H1 (cell line): ENCODE measurements at regions not wholly inside any gene's neighbourhood (a gene's known extent, or its start where the extent isn't known, plus 50 kb on each side); places are given as distances from the start of the nearest gene placed in this dataset.
A peak's percentile ranks its signal among the peaks of the same experiment; 100 is the strongest.

Source experiments
- CTCF ChIA-PET: fragments of 300-600 bp; sonication (Branson Sonifier 250); formaldehyde crosslinking; loops from one replicate; lab custom pipeline; 2021; ENCODE audit not compliant: partially characterized antibody; lab: Charles Lee
- POLR2A ChIA-PET: fragments of 300-600 bp; sonication (Branson Sonifier 250); formaldehyde crosslinking; loops from one replicate; lab custom pipeline; 2021; ENCODE audit warnings: inconsistent platforms; ENCODE audit not compliant: partially characterized antibody; lab: Charles Lee
- DNase-seq, 2 experiments: peaks; one replicate each; pipeline versions ENCODE4 v3.0.0 to v3.0.0-alpha.2; 2010 to 2022; ENCODE audit warnings: low spot score in 2 of 2, low read depth in 1 of 2, mixed read lengths in 1 of 2
- FAIRE-seq: peaks from 2 replicates; lab custom pipeline; 2011; peaks lifted over from hg19 to GRCh38; lab: Jason Lieb, UNC
- H2AFZ ChIP-seq: 2 replicates; pipeline ENCODE4 v1.8.1; 2012; ENCODE audit warnings: low read length, inconsistent platforms
- H2AK5ac ChIP-seq: 2 replicates; pipeline ENCODE4 v1.6.1; 2013; ENCODE audit warnings: low read depth, low read length
- H2BK120ac ChIP-seq: replicated peaks from 2 replicates; pipeline ENCODE3; 2013; ENCODE audit warnings: low read depth, low read length, inconsistent platforms
- H2BK12ac ChIP-seq: 2 replicates; pipeline ENCODE4 v1.6.1; 2013; ENCODE audit warnings: low read depth, low read length
- H2BK15ac ChIP-seq: 2 replicates; pipeline ENCODE4 v1.6.1; 2013; ENCODE audit warnings: low read length
- H2BK20ac ChIP-seq: 2 replicates; pipeline ENCODE4 v1.6.1; 2013; ENCODE audit warnings: low read length
- H2BK5ac ChIP-seq: 2 replicates; pipeline ENCODE4 v1.6.1; 2013; ENCODE audit warnings: low read depth, low read length
- H3K14ac ChIP-seq: 2 replicates; pipeline ENCODE4 v1.6.1; 2013; ENCODE audit warnings: inconsistent platforms; ENCODE audit not compliant: insufficient read length
- H3K18ac ChIP-seq: 2 replicates; pipeline ENCODE4 v1.6.1; 2013; ENCODE audit warnings: low read length; ENCODE audit errors: extremely low read depth
- H3K23ac ChIP-seq: 2 replicates; pipeline ENCODE4 v1.6.1; 2013; ENCODE audit warnings: inconsistent platforms; ENCODE audit not compliant: insufficient read length
- H3K23me2 ChIP-seq: 2 replicates; pipeline ENCODE4 v1.6.1; 2013; ENCODE audit warnings: low read depth, low read length
- H3K27ac ChIP-seq: 2 replicates; pipeline ENCODE4 v1.6.1; 2011; ENCODE audit warnings: low read depth, low read length, inconsistent platforms
- H3K27me3 ChIP-seq, 4 experiments: replicated peaks in 1 of 4; 1 replicate in 1 of 4; 2 replicates in 3 of 4; pipeline versions ENCODE4 v1.6.1 to v1.8.1; 2011 to 2013; ENCODE audit warnings: low read length in 3 of 4, mild to moderate bottlenecking in 3 of 4, inconsistent platforms in 2 of 4, mixed read lengths in 2 of 4, moderate library complexity in 1 of 4; ENCODE audit not compliant: control insufficient read depth in 3 of 4, insufficient read depth in 3 of 4; ENCODE audit errors: extremely low read depth in 1 of 4
- H3K36me3 ChIP-seq, 4 experiments: 2 replicates each; pipeline versions ENCODE4 v1.6.1 to v1.8.1; 2011 to 2013; ENCODE audit warnings: mild to moderate bottlenecking in 4 of 4, low read length in 3 of 4, moderate library complexity in 2 of 4, control low read depth in 1 of 4, inconsistent platforms in 1 of 4; ENCODE audit not compliant: insufficient read depth in 4 of 4, control insufficient read depth in 2 of 4
- H3K4ac ChIP-seq: replicated peaks from 2 replicates; pipeline ENCODE3; 2013; ENCODE audit warnings: low read length, low read depth, mixed read lengths, inconsistent platforms; ENCODE audit not compliant: insufficient read length
- H3K4me1 ChIP-seq, 4 experiments: replicated peaks in 1 of 4; 1 replicate in 1 of 4; 2 replicates in 3 of 4; pipeline versions ENCODE4 v1.6.1 to v1.8.1; 2011 to 2013; ENCODE audit warnings: low read length in 3 of 4, inconsistent platforms in 2 of 4, mixed read lengths in 1 of 4; ENCODE audit not compliant: insufficient read depth in 4 of 4, control insufficient read depth in 3 of 4
- H3K4me2 ChIP-seq, 2 experiments: 2 replicates each; pipeline versions ENCODE4 v1.6.1 to v1.8.1; 2011 to 2013; ENCODE audit warnings: low read depth in 2 of 2, low read length in 2 of 2, control low read depth in 1 of 2, inconsistent platforms in 1 of 2, mild to moderate bottlenecking in 1 of 2; ENCODE audit not compliant: insufficient read depth in 1 of 2
- H3K4me3 ChIP-seq, 4 experiments: fragments of 200-600, 300-600 bp in 1 of 4; sonication (generic), shearing (Covaris generic), sonication (Bioruptor Twin) in 1 of 4; 2 replicates each; pipeline versions ENCODE4 v1.5.1 to v1.8.1; 2011 to 2016; ENCODE audit warnings: low read length in 4 of 4, low read depth in 3 of 4, control low read depth in 2 of 4, inconsistent platforms in 2 of 4, mild to moderate bottlenecking in 2 of 4, mixed read lengths in 1 of 4, moderate library complexity in 1 of 4; ENCODE audit not compliant: insufficient read depth in 2 of 4; ENCODE audit errors: extremely low read depth in 1 of 4
- H3K56ac ChIP-seq: replicated peaks from 2 replicates; pipeline ENCODE3; 2013; ENCODE audit warnings: low read depth, mild to moderate bottlenecking, mixed read lengths, low read length, inconsistent platforms; ENCODE audit not compliant: insufficient read length
- H3K79me1 ChIP-seq: 2 replicates; pipeline ENCODE4 v1.6.1; 2013; ENCODE audit warnings: low read depth, low read length, control low read depth
- H3K79me2 ChIP-seq, 2 experiments: 2 replicates each; pipeline versions ENCODE4 v1.6.1 to v1.8.1; 2012 to 2013; ENCODE audit warnings: low read length in 2 of 2, mild to moderate bottlenecking in 2 of 2, inconsistent platforms in 1 of 2; ENCODE audit not compliant: insufficient read depth in 2 of 2, control insufficient read depth in 1 of 2
- H3K9ac ChIP-seq, 4 experiments: replicated peaks in 1 of 4; 1 replicate in 1 of 4; 2 replicates in 3 of 4; pipeline versions ENCODE4 v1.6.1 to v1.8.1; 2011 to 2013; ENCODE audit warnings: low read depth in 3 of 4, low read length in 3 of 4, control low read depth in 2 of 4, mild to moderate bottlenecking in 2 of 4, moderate library complexity in 2 of 4, inconsistent platforms in 1 of 4; ENCODE audit errors: extremely low read depth in 1 of 4
- H3K9me3 ChIP-seq, 2 experiments: 2 replicates each; pipeline versions ENCODE4 v1.6.1 to v1.8.1; 2012 to 2013; ENCODE audit warnings: mild to moderate bottlenecking in 2 of 2, moderate library complexity in 2 of 2, control low read depth in 1 of 2, inconsistent platforms in 1 of 2, low read depth in 1 of 2, low read length in 1 of 2, mixed read lengths in 1 of 2; ENCODE audit not compliant: insufficient read depth in 2 of 2
- H4K20me1 ChIP-seq, 2 experiments: replicated peaks in 1 of 2; 2 replicates each; pipeline versions ENCODE3 to v1.8.1; 2011 to 2013; ENCODE audit warnings: inconsistent platforms in 2 of 2, low read length in 2 of 2, mild to moderate bottlenecking in 1 of 2; ENCODE audit not compliant: insufficient read depth in 2 of 2, control insufficient read depth in 1 of 2
- H4K5ac ChIP-seq: 2 replicates; pipeline ENCODE4 v1.6.1; 2013; ENCODE audit warnings: low read length, low read depth, mixed read lengths, inconsistent platforms; ENCODE audit not compliant: insufficient read length
- H4K8ac ChIP-seq: 2 replicates; pipeline ENCODE4 v1.8.0; 2013; ENCODE audit warnings: mild to moderate bottlenecking, moderate library complexity, low read length, inconsistent platforms; ENCODE audit not compliant: insufficient read depth; ENCODE audit errors: extremely low read depth
- H4K91ac ChIP-seq: replicated peaks from 2 replicates; pipeline ENCODE3; 2013; ENCODE audit warnings: low read length, mixed read lengths, inconsistent platforms; ENCODE audit not compliant: insufficient read length
- CTBP2 ChIP-seq: IDR thresholded peaks from 2 replicates; pipeline ENCODE4 v1.7.0; 2011; ENCODE audit warnings: borderline replicate concordance, mild to moderate bottlenecking, moderate library complexity, mixed read lengths, low read length; ENCODE audit not compliant: insufficient read depth, insufficient read length
- JUND ChIP-seq: IDR thresholded peaks from 2 replicates; pipeline ENCODE4 v1.6.1; 2011; ENCODE audit warnings: mild to moderate bottlenecking, improper control_type of control experiment, low read length
- KDM4A ChIP-seq: IDR thresholded peaks from one replicate; pipeline ENCODE4 v1.7.1; 2012; ENCODE audit warnings: low read depth, mild to moderate bottlenecking, moderate library complexity, low read length, inconsistent platforms; ENCODE audit not compliant: severe bottlenecking
- RAD21 ChIP-seq, 2 experiments: IDR thresholded peaks in 1 of 2; conservative IDR thresholded peaks in 1 of 2; 2 replicates each; pipeline ENCODE4 v1.6.1; 2011; ENCODE audit warnings: low read depth in 2 of 2, low read length in 2 of 2, improper control_type of control experiment in 1 of 2, inconsistent platforms in 1 of 2, mild to moderate bottlenecking in 1 of 2, moderate library complexity in 1 of 2
- WGBS, 2 experiments: shearing (Covaris generic) in 1 of 2; methylation state at CpG; one replicate each; pipeline versions ENCODE4 v1.1.6 to v1.1.7; 2013 to 2015; ENCODE audit warnings: low lambda C conversion rate in 2 of 2, mixed read lengths in 2 of 2, inconsistent platforms in 1 of 2, low coverage in 1 of 2, missing lambda C conversion rate in 1 of 2; ENCODE audit not compliant: insufficient replicate concordance in 2 of 2, insufficient coverage in 1 of 2, insufficient read length in 1 of 2; ENCODE audit errors: extremely low coverage in 1 of 2, missing lambda C conversion rate in 1 of 2; 5-methylcytosine and 5-hydroxymethylcytosine counted together
- TF ChIP-seq, protein P1 (sequence below), 3 experiments: IDR thresholded peaks; 1 replicate in 2 of 3; 2 replicates in 1 of 3; pipeline versions ENCODE4 v1.5.1 to v1.6.1; 2011; ENCODE audit warnings: low read length in 3 of 3, mild to moderate bottlenecking in 3 of 3, inconsistent platforms in 2 of 3, low read depth in 1 of 3, moderate library complexity in 1 of 3; ENCODE audit not compliant: insufficient read depth in 1 of 3; ENCODE audit errors: control extremely low read depth in 1 of 3

DNA sequence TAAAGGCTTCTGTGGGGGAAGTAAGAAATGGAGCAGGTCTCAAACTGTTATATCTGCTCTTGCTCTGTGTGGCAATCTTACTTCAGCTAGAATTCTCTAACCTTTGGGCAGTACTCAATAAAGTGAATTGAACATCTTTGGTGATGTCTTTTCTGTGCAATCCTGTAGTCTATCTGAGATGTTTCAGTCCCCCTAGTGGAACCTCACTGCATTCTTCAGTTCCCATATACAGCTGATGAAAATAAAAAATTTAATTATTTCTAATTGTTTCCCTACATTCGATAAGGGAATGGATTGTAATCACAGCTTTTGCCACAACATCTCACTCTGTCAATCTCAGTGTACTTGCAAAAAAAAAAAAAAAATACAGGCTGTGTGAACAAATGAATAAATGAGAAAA, 522.6 kb downstream of the DNAJB9 start:
- no peaks in the 10 kb centered on the region for H3K23me2 ChIP-seq
- no peak overlapping the region for H3K4me2 ChIP-seq
- no peak overlapping the region for H3K27ac ChIP-seq
- H3K56ac ChIP-seq: no peak overlapping the region
- DNase-seq: no peak
- H2BK12ac ChIP-seq: no peak overlapping the region
- no peak overlapping the region for H2AFZ ChIP-seq
- no peaks in the 10 kb centered on the region for H3K79me1 ChIP-seq
- H2AK5ac ChIP-seq: no peak overlapping the region
- H4K5ac ChIP-seq: no peak overlapping the region
- H2BK120ac ChIP-seq: no peak overlapping the region
- no peak for TF ChIP-seq CTBP2
- TF ChIP-seq, protein P1, sequence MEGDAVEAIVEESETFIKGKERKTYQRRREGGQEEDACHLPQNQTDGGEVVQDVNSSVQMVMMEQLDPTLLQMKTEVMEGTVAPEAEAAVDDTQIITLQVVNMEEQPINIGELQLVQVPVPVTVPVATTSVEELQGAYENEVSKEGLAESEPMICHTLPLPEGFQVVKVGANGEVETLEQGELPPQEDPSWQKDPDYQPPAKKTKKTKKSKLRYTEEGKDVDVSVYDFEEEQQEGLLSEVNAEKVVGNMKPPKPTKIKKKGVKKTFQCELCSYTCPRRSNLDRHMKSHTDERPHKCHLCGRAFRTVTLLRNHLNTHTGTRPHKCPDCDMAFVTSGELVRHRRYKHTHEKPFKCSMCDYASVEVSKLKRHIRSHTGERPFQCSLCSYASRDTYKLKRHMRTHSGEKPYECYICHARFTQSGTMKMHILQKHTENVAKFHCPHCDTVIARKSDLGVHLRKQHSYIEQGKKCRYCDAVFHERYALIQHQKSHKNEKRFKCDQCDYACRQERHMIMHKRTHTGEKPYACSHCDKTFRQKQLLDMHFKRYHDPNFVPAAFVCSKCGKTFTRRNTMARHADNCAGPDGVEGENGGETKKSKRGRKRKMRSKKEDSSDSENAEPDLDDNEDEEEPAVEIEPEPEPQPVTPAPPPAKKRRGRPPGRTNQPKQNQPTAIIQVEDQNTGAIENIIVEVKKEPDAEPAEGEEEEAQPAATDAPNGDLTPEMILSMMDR (IDR thresholded peaks at IDR 0.05; ENCODE audit: control extremely low read depth in 1 of 3, insufficient read depth in 1 of 3, low read depth in 1 of 3, low read length in 3 of 3): peak in 1 of 3 experiments; percentile 13; a peak in 1 of 4 replicates
- TF ChIP-seq RAD21 (IDR thresholded peaks at IDR 0.05 in 1 of 2, conservative IDR thresholded peaks at IDR 0.05 in 1 of 2; ENCODE audit: low read depth in 2 of 2, low read length in 2 of 2): peak in 1 of 2 experiments; percentile 42; a peak in 3 of 4 replicates
- no peak for TF ChIP-seq JUND
- TF ChIP-seq KDM4A: no peak
- no peak overlapping the region for H2BK20ac ChIP-seq
- no peak overlapping the region for H3K4me3 ChIP-seq
- H2BK15ac ChIP-seq: no peak overlapping the region
- no peaks in the 10 kb centered on the region for H3K4me1 ChIP-seq
- no peak overlapping the region for H2BK5ac ChIP-seq
- H4K20me1 ChIP-seq: no peaks in the 10 kb centered on the region
- 73% methylated on average over 1 of the region's 1 CpG; no CpG with 5 or more reads in 1 of the 2 experiments for WGBS, 2 experiments
- CTCF ChIA-PET: interaction anchor here (0.6 to 3.5 kb wide), 14 partner anchors 8 to 1125 kb away, joined by 3 to 18 read pairs (median 4); no protein-coding TSS in a partner anchor
- no peak for FAIRE-seq
- no peak overlapping the region for H3K18ac ChIP-seq
- no peaks in the 10 kb centered on the region for H3K9me3 ChIP-seq
- no peaks in the 10 kb centered on the region for H3K79me2 ChIP-seq
- H4K8ac ChIP-seq: no peak overlapping the region
- no peak overlapping the region for H3K14ac ChIP-seq
- H4K91ac ChIP-seq: no peak overlapping the region
- H3K27me3 ChIP-seq: no peaks in the 10 kb centered on the region
- no peak overlapping the region for H3K9ac ChIP-seq
- H3K36me3 ChIP-seq: no peaks in the 10 kb centered on the region
- no peak overlapping the region for H3K4ac ChIP-seq
- H3K23ac ChIP-seq: no peak overlapping the region
- POLR2A ChIA-PET: interaction anchor here (1.2 kb wide), 1 partner anchor 11 kb away, joined by 3 read pairs; no protein-coding TSS in a partner anchor
